Neural progenitor cell (in vitro differentiated cells): ENCODE measurements at regions not wholly inside any gene's neighbourhood (a gene's known extent, or its start where the extent isn't known, plus 50 kb on each side); places are given as distances from the start of the nearest gene placed in this dataset.

Experiments
- DNase-seq: peaks from one replicate; pipeline ENCODE4 v3.0.0-alpha.2; 2016; ENCODE audit warnings: low spot score
- H2AFZ ChIP-seq: fragments of 200-600 bp; sonication (generic); replicated peaks from 2 replicates; pipeline ENCODE4 v1.6.1; 2016; ENCODE audit warnings: antibody characterized with exemption
- H3F3A ChIP-seq: fragments of 200-600 bp; sonication (generic); 2 replicates; pipeline ENCODE4 v1.6.1; 2016; ENCODE audit warnings: antibody characterized with exemption, low read depth
- H3K27ac ChIP-seq: fragments of 200-600 bp; sonication (generic); 2 replicates; pipeline ENCODE4 v1.5.1; 2016; ENCODE audit warnings: mild to moderate bottlenecking
- H3K27me3 ChIP-seq: fragments of 200-600 bp; sonication (generic); 2 replicates; pipeline ENCODE4 v1.6.1; 2016; ENCODE audit warnings: mild to moderate bottlenecking, moderate library complexity
- H3K36me3 ChIP-seq: fragments of 200-600 bp; sonication (generic); 2 replicates; pipeline ENCODE4 v1.5.1; 2016
- H3K4me1 ChIP-seq: fragments of 200-600 bp; sonication (generic); 2 replicates; pipeline ENCODE4 v1.6.1; 2016; ENCODE audit warnings: mixed run types
- H3K4me2 ChIP-seq: fragments of 200-600 bp; sonication (generic); 2 replicates; pipeline ENCODE4 v1.6.1; 2016
- H3K4me3 ChIP-seq: fragments of 200-600 bp; sonication (generic); 2 replicates; pipeline ENCODE4 v1.5.1; 2016
- H3K79me2 ChIP-seq: fragments of 200-600 bp; sonication (generic); 2 replicates; pipeline ENCODE4 v1.6.1; 2016; ENCODE audit warnings: low read depth
- H3K9ac ChIP-seq: fragments of 200-600 bp; sonication (generic); 2 replicates; pipeline ENCODE4 v1.6.1; 2016
- H3K9me3 ChIP-seq: fragments of 200-600 bp; sonication (generic); 2 replicates; pipeline ENCODE4 v1.5.1; 2016; ENCODE audit warnings: low read depth
- H4K20me1 ChIP-seq: fragments of 200-600 bp; sonication (generic); 2 replicates; pipeline ENCODE4 v1.6.1; 2016; ENCODE audit warnings: low read depth
- H3K27ac Mint-ChIP-seq: 3 replicates; pipeline ENCODE4 v1.8.0; 2021; ENCODE audit warnings: mixed read lengths
- H3K27me3 Mint-ChIP-seq: 2 replicates; pipeline ENCODE4 v1.8.0; 2022; ENCODE audit warnings: low read depth, mild to moderate bottlenecking, inconsistent platforms, moderate library complexity, mixed read lengths; ENCODE audit not compliant: insufficient read depth
- H3K36me3 Mint-ChIP-seq: 3 replicates; pipeline ENCODE4 v1.8.0; 2021; ENCODE audit warnings: mixed read lengths
- H3K4me1 Mint-ChIP-seq: 3 replicates; pipeline ENCODE4 v1.8.0; 2021; ENCODE audit warnings: mixed read lengths
- H3K4me3 Mint-ChIP-seq: 3 replicates; pipeline ENCODE4 v1.8.0; 2021; ENCODE audit warnings: mild to moderate bottlenecking, moderate library complexity, mixed read lengths
- H3K9me3 Mint-ChIP-seq: 3 replicates; pipeline ENCODE4 v1.8.0; 2020; ENCODE audit warnings: mixed read lengths
- EZH2 ChIP-seq: fragments of 200-600 bp; sonication (generic); IDR thresholded peaks from 2 replicates; pipeline ENCODE4 v1.6.1; 2017; ENCODE audit warnings: antibody characterized with exemption, mild to moderate bottlenecking, moderate library complexity
- EZH2phosphoT487 ChIP-seq: fragments of 200-600 bp; sonication (generic); IDR thresholded peaks from 2 replicates; pipeline ENCODE4 v1.6.1; 2017; ENCODE audit warnings: antibody characterized with exemption
- TF ChIP-seq, protein P1 (sequence below): fragments of 200-600 bp; sonication (generic); IDR thresholded peaks from 2 replicates; pipeline ENCODE4 v1.5.1; 2017; ENCODE audit warnings: antibody characterized with exemption, mild to moderate bottlenecking

DNA sequence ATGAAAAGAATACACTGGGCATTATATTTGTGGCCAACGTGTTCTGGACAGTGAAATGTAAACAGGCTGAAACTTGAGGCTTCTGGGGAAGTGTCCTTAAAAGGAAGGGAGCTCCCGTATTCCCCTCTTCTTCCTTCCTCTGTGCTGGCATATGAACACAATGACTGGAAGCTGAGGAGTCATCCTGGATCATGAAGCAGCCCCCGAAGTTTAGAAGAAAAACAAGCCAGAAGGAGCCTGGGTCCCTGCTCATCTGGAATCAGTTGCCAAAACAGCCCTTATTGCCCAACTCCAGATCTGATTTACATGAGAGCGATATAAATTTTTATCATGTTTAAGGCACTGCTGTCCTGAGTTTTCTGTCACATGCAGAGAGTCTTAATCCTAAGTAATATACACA is 65.4 kb upstream of the SLC1A1 start:
- Mint-ChIP-seq H3K4me1 (peaks cover 8% of the 10 kb centered on the region), H3K27me3 (no peaks in the 10 kb centered on the region), H3K9me3 (no peaks in the 10 kb centered on the region), H3K36me3 (no peaks in the 10 kb centered on the region), H3K27ac (no peak overlapping the region), H3K4me3 (no peak overlapping the region)
- Histone ChIP-seq H3K4me3 (no peak overlapping the region), H3K9ac (no peak overlapping the region), H3F3A (no peaks in the 10 kb centered on the region), H3K36me3 (no peaks in the 10 kb centered on the region), H3K4me2 (no peak overlapping the region), H3K79me2 (no peaks in the 10 kb centered on the region), H3K27me3 (no peaks in the 10 kb centered on the region), H3K27ac (no peak overlapping the region), H2AFZ (no peak overlapping the region), H4K20me1 (no peaks in the 10 kb centered on the region), H3K9me3 (no peaks in the 10 kb centered on the region), H3K4me1 (peaks cover 9% of the 10 kb centered on the region)
- DNase-seq = no peak
- no peak for TF ChIP-seq EZH2phosphoT487
- TF ChIP-seq, protein P1, sequence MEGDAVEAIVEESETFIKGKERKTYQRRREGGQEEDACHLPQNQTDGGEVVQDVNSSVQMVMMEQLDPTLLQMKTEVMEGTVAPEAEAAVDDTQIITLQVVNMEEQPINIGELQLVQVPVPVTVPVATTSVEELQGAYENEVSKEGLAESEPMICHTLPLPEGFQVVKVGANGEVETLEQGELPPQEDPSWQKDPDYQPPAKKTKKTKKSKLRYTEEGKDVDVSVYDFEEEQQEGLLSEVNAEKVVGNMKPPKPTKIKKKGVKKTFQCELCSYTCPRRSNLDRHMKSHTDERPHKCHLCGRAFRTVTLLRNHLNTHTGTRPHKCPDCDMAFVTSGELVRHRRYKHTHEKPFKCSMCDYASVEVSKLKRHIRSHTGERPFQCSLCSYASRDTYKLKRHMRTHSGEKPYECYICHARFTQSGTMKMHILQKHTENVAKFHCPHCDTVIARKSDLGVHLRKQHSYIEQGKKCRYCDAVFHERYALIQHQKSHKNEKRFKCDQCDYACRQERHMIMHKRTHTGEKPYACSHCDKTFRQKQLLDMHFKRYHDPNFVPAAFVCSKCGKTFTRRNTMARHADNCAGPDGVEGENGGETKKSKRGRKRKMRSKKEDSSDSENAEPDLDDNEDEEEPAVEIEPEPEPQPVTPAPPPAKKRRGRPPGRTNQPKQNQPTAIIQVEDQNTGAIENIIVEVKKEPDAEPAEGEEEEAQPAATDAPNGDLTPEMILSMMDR = no peak
- no peak for TF ChIP-seq EZH2

DNA sequence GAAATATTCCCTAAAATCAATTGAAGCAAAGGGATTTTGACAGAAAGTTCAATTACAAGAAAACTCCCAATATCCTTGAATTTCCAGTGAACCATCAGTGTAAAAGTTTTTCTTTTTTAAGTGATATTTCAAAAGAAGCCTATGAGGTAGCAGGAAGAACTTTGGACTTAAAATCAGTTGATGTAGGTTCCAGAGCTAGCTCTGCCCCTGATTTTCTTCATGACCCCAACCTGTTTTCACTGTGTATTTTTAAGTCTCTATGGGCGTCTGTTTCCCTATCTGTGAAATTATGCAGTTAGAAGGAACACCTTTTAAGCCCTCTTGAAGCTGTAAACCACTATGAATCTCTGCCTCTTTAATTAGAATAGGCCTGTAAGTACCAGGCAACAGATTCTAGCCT is 66.2 kb upstream of the SLC1A1 start:
- Mint-ChIP-seq H3K4me1 (peaks cover 8% of the 10 kb centered on the region), H3K36me3 (no peaks in the 10 kb centered on the region), H3K27me3 (no peaks in the 10 kb centered on the region), H3K9me3 (no peaks in the 10 kb centered on the region), H3K4me3 (no peak overlapping the region), H3K27ac (no peak overlapping the region)
- H3K27me3 ChIP-seq = no peaks in the 10 kb centered on the region
- no peaks in the 10 kb centered on the region for H4K20me1 ChIP-seq
- no peak for DNase-seq
- H3K4me3 ChIP-seq = no peak overlapping the region
- no peaks in the 10 kb centered on the region for H3K9me3 ChIP-seq
- no peak overlapping the region for H3K9ac ChIP-seq
- no peaks in the 10 kb centered on the region for H3K79me2 ChIP-seq
- H3K4me1 ChIP-seq = peaks cover 12% of the 10 kb centered on the region
- TF ChIP-seq EZH2 = no peak
- TF ChIP-seq, protein P1 = no peak
- no peak for TF ChIP-seq EZH2phosphoT487
- no peak overlapping the region for H2AFZ ChIP-seq
- no peaks in the 10 kb centered on the region for H3K36me3 ChIP-seq
- no peak overlapping the region for H3K4me2 ChIP-seq
- no peak overlapping the region for H3K27ac ChIP-seq
- no peaks in the 10 kb centered on the region for H3F3A ChIP-seq

DNA sequence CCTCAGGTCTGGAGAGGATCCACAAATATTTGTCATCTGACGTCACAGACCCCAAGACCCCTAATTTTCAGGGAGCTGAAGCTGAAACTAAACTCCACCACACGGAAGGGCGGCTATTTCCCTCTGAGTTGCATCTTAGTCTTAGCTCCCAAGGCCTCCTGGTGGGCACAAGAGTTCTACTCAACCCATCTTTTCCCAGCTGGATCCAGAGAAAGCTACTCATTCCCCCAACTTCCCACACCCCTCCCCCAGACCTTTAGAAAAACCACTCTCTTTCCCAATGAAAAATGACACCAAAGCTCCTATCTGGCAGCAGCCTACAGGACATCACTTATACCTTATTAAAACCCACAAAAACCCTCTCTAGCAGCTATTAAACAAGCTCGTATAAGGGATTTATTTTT is 67.1 kb upstream of the SLC1A1 start:
- no peaks in the 10 kb centered on the region for H3F3A ChIP-seq
- H3K27me3 ChIP-seq = no peaks in the 10 kb centered on the region
- H3K27ac ChIP-seq = no peak overlapping the region
- peaks cover 8% of the 10 kb centered on the region for H3K4me1 Mint-ChIP-seq
- peaks cover 2% of the 10 kb centered on the region for H3K27me3 Mint-ChIP-seq
- no peaks in the 10 kb centered on the region for H3K79me2 ChIP-seq
- H3K4me3 ChIP-seq = no peak overlapping the region
- peaks cover 13% of the 10 kb centered on the region for H3K4me1 ChIP-seq
- no peaks in the 10 kb centered on the region for H3K9me3 ChIP-seq
- H3K9ac ChIP-seq = no peak overlapping the region
- no peak overlapping the region for H3K4me3 Mint-ChIP-seq
- H3K27ac Mint-ChIP-seq = no peak overlapping the region
- no peaks in the 10 kb centered on the region for H3K36me3 Mint-ChIP-seq
- no peaks in the 10 kb centered on the region for H4K20me1 ChIP-seq
- H3K9me3 Mint-ChIP-seq = no peaks in the 10 kb centered on the region
- DNase-seq = peak; percentile 28
- H3K4me2 ChIP-seq = no peak overlapping the region
- no peaks in the 10 kb centered on the region for H3K36me3 ChIP-seq
- no peak overlapping the region for H2AFZ ChIP-seq
- TF ChIP-seq EZH2 = no peak
- TF ChIP-seq EZH2phosphoT487 = no peak
- TF ChIP-seq, protein P1 = no peak
